GM08714 (cell line): ENCODE measurements at regions not wholly inside any gene's neighbourhood (a gene's known extent, or its start where the extent isn't known, plus 50 kb on each side); places are given as distances from the start of the nearest gene placed in this dataset.
"Not testable (repeated sequence)": the region's sequence is repeated elsewhere in the genome, so short reads cannot be mapped to it uniquely, and the experiment has no call there.

Source experiments
- H3K4me3 ChIP-seq: fragments of 200-500 bp; sonication (Bioruptor generic); 2 replicates; pipeline ENCODE4 v1.5.1; 2014; ENCODE audit warnings: mild to moderate bottlenecking, low read length, inconsistent platforms
- ZNF274 ChIP-seq: IDR thresholded peaks from 2 replicates; pipeline ENCODE4 v1.6.1; 2012; ENCODE audit warnings: mild to moderate bottlenecking, low read depth, low read length

- H3K4me3 ChIP-seq = no peak overlapping the region
- no peak for TF ChIP-seq ZNF274
Observed at GRCh38 chr18:30698571-30698970, 344.0 kb downstream of the DSC3 start.

GRCh38 chr18:30696201-30696600 is 346.3 kb downstream of the DSC3 start:
- TF ChIP-seq ZNF274 = no peak
- H3K4me3 ChIP-seq = no peak overlapping the region

GRCh38 chr18:30694773-30695172 is 347.8 kb downstream of the DSC3 start:
- no peak overlapping the region for H3K4me3 ChIP-seq
- no peak for TF ChIP-seq ZNF274

DNA sequence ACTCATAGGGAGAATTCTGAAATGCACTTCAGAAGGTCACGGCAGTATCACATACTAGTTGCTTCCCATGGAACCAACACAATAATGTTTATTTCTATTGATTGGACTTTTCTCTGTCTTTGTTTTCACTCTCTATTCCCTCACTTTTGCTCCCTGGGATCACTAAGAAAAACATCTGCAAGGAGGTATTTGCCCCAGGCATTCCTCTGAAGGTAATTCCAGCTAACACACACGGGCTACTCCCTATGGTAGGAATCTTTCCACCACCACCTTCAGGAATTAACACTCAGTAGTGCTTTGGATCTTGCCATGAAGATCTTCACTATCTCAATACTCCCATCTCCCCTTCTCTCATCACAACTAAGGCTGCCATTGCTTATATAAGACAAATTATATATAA is 353.3 kb downstream of the DSC3 start:
- no peak overlapping the region for H3K4me3 ChIP-seq
- no peak for TF ChIP-seq ZNF274

GRCh38 chr18:30687501-30687900 is 355.0 kb downstream of the DSC3 start:
- TF ChIP-seq ZNF274 = no peak

GRCh38 chr18:30684825-30685481 is 357.6 kb downstream of the DSC3 start:
- TF ChIP-seq ZNF274 = no peak
- no peak overlapping the region for H3K4me3 ChIP-seq

More at GRCh38 chr18:30687501-30687900, 355.0 kb downstream of the DSC3 start:
- no peak overlapping the region for H3K4me3 ChIP-seq

GRCh38 chr18:30683836-30684235 is 358.7 kb downstream of the DSC3 start:
- H3K4me3 ChIP-seq = no peak overlapping the region
- TF ChIP-seq ZNF274 = no peak

GRCh38 chr18:30682672-30683071 is 359.9 kb downstream of the DSC3 start:
- no peak overlapping the region for H3K4me3 ChIP-seq
- TF ChIP-seq ZNF274 = no peak

DNA sequence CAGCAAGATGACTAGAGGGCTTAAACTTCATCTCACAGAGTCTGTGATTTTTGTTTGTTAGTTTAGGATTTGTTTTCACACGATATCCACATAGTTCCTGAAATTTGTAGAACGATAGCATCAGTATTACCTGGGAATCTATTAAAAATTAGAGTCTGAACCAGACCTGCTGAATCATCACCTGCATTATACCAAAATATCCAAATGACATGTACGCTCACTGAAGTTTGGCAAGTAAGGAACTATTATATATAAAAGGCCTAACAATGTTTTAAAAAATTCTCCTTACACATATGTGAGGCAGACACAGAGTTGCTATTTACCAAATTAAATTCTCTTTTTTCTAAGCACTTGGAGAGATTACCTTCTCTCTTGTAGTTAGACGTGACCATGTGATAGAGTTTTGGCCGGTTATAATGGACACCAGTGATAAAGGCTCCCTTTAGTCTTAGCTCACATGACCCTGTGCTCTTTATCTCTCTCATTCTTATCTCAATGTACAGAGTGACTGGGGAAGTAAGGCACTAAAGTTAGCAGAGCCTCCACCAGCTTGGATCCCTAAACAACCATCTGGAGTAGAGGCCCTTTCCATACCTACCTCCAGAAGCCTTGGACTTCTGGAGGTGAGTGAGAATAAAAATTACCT is 363.1 kb downstream of the DSC3 start:
- H3K4me3 ChIP-seq = no peak overlapping the region
- TF ChIP-seq ZNF274 = no peak

DNA sequence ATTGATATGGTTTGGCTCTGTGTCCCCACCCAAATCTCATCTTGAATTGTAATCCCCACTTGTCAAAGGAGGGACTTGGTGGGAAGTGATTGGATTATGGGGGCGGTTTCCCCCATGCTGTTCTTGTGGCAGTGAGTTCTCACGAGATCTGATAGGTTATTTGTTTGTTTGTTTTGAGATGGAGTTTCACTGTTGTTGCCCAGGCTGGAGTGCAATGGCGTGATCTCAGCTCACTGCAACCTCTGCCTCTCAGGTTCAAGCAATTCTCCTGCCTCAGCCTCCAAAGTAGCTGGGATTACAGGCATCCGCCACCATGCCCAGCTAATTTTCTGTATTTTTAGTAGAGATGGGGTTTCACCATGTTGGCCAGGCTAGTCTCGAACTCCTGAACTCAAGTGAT is 364.7 kb downstream of the DSC3 start:
- H3K4me3 ChIP-seq = not testable (repeated sequence)

DNA sequence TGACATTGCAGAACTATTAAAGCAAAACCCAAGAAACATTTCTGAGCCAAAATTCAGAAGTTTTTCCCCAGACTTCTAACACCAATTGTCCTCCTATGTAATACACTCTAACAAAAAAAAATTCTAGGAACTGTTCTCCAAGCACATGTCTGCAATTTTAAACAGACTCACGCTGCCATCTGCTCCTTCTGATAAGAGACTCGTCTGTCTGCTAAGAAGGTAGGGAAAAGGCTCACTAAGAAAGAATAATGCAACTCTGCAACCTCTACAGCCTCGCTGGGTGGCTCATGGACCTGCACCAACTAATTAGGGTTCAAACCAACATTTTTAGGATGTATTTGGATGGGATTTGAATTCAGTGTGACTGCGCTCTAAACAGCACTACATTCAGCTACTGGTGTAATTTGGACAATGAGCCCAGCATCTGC is 366.5 kb downstream of the DSC3 start:
- no peak for TF ChIP-seq ZNF274
- H3K4me3 ChIP-seq = no peak overlapping the region

DNA sequence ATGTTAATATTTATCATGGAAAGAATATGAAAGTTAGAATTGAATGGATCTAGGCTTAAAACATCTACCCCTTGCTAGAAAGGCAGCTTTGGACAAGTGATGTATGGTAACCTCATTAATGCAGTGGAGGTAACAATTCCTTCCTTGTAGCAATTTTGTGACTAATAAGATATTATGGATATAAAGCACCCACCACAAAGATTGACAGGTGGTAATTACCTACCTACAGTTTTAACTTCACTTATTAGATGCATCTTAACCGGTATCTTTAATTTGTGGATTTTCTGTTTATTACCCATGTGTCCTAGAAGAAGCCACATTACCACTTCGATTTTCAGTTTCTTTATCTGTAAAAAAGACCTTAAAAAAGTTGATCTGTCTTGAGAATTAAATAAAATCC is 367.0 kb downstream of the DSC3 start:
- TF ChIP-seq ZNF274 = no peak
- H3K4me3 ChIP-seq = no peak overlapping the region

DNA sequence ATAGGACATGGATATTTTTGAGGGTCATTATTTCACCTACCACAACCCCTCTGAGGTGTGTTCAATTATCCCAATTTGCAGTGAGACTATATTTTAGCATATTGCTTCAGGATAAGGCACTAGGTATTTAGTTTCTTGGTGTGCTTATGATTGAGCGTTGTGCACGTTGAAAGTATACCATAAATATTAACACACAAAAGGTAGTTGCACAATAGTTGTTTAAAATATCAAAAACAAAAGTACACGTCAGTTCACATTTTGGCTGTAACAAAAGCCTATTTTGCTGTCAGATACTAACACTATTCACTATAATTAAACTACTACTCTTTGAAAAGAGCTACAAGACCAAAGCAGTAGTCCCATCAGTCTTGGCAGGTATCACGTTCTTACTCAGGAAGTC is 367.5 kb downstream of the DSC3 start:
- H3K4me3 ChIP-seq = no peak overlapping the region
- no peak for TF ChIP-seq ZNF274

GRCh38 chr18:30674596-30674995 is 367.9 kb downstream of the DSC3 start:
- no peak for TF ChIP-seq ZNF274

DNA sequence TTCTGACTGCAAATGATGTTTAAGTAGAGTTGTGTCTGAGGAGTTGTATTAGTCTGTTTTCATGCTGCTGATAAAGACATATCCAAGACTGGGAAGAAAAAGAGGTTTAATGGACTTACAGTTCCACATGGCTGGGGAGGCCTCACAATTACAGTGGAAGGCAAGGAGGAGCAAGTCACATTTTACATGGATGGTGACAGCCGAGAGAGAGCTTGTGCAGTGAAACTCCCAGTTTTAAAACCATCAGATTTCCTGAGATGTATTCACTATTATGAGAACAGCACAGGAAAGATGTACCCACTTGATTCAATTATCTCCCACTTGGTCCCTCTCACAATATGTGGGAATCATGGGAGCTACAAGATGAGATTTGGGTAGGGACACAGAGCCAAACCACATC is 370.1 kb downstream of the DSC3 start:
- H3K4me3 ChIP-seq = not testable (repeated sequence)

More at GRCh38 chr18:30674596-30674995, 367.9 kb downstream of the DSC3 start:
- no peak overlapping the region for H3K4me3 ChIP-seq

DNA sequence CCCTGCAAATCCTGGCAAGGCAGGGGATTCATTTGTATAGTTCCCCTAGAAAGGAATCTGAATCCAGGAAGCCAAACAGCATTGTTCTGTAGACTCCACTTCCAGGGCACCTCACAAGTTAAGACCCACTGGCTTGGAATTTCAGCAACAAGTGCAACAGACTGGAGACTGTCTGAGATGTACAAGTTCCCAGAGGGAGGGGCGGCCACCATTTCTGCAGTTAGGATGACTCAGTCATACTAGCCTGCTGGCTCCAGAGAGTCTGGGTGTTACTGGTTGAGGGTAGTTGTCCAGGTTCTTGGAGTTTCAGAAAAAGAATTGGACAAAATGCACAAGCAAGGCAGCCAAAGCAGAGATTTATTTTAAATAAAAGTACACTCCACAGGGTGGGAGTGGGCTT is 384.2 kb downstream of the DSC3 start:
- no peak for TF ChIP-seq ZNF274
- no peak overlapping the region for H3K4me3 ChIP-seq
